GM20000 (cell line): ENCODE measurements at regions not wholly inside any gene's neighbourhood (a gene's known extent, or its start where the extent isn't known, plus 50 kb on each side); places are given as distances from the start of the nearest gene placed in this dataset.

Experiments
- DNase-seq: peaks from one replicate; pipeline ENCODE4 v3.0.0; 2012; ENCODE audit warnings: low spot score
- CTCF ChIP-seq: IDR thresholded peaks from 2 replicates; pipeline ENCODE4 v1.5.1; 2012; ENCODE audit warnings: mild to moderate bottlenecking, control low read depth; ENCODE audit errors: extremely low read depth, missing control alignments

DNA sequence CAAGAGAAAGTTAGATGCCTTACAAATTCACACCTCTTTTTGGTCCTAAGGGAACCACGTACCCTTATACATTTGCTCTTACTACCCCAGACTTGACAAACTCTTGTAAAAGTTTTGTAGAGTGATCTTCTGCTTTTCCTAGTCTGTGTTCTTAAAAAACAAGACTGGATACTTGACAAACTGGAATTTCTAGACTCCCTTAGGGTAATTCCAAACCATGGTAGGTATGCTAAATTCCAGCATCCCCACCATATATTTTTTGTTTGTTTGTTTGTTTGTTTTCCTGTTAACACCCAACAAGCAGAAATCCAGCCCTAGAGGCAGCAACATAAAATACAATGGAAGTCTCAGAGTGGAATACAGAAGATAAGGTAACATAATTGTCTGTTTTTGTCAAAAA lies 280.7 kb upstream of the NR2F2 start:
- DNase-seq = no peak
- no peak for TF ChIP-seq CTCF

- DNase-seq = no peak
- TF ChIP-seq CTCF = no peak
These were observed 278.9 kb upstream of the NR2F2 start for GRCh38 chr15:96051598-96051997.

GRCh38 chr15:96052154-96052553 lies 278.3 kb upstream of the NR2F2 start:
- no peak for DNase-seq
- no peak for TF ChIP-seq CTCF

DNA sequence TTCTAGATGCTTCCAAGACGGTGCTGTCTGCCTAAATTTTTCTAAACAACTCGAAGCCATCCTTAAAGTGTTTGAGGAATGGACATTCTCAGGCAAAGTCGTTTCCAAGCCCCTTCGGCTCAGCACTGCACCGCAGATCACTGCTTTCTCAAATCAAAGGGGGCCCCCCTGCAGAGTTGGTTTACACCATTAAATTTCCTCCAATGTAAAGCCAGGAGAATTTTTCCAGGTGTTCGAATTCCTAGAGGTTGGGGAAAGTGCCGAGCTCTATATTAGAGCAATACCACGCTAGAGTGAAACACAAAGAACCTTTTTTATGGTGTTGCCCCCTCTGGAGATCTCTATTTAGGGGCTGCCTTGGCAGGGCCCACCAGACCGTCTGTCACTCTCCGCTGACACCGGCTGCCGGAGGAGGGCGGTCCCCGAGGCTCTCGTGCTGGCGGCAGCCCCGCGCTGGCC lies 277.9 kb upstream of the NR2F2 start:
- no peak for TF ChIP-seq CTCF
- no peak for DNase-seq

DNA sequence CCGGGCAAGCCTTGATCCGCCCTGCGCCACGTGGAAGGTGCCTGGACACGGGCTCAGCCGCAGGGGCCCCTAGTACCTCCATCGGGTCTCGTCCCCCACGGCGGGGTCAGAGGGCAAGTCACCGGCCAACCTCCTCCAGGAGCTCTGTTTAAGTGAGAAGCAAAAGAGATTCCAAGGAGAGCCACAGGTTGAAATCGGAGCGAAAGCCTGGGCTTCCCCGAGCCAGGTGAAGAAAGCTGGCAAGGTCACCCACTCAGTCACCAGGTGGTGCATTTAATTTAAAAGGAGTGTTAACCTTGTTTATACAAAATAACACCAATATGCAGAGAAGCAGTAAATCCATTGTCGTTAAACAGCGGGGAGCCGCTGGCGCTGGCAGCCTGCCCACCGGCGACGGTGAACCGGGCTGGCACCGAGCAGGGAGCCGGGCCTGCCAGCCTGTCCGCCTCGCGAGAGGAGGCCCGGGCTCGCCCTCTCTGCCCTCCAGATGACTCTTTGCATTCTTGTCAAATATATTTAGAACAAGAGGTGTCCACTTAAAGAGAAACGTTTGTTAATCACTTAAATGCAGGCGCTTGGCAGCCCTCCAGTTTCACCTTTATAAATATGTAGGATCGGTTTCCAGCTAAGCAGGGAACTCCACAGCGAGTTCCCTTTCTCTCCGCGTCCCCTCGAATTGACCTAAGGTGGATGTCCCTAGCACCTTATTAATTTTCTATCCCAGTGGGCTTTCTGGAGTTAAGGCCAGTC lies 277.3 kb upstream of the NR2F2 start:
- no peak for DNase-seq
- TF ChIP-seq CTCF = no peak

DNA sequence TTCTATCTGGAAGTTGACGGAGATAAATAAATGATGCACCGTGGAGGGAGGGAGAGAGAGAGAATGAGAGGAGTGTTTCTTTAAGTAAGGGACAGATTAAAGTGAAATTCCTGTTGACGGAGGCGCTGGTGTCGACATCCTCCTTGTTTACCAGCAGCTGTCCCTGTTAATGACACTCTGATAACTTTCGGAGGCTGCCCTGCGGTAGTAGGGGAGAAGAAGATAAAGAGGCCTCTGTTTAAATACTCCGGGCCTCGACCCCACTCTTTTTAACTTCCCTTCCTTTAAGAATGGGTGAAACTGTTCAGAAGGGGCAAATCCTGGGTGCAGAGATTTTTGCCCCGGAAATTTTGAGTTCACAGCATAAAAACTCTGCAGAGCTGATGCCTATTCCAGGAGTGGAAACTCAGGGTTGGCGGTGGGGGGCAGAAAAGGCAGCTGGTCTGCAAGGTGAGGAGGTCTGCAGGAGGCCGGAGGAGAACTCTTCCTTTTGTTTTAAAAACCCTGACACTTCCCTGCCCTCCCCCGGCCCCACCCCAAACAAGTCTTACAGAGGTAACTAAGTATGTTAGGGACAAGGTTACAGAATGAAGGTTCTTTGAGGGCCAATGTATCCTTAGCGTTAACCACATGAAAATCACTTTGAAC lies 276.6 kb upstream of the NR2F2 start:
- DNase-seq = no peak
- TF ChIP-seq CTCF = no peak

DNA sequence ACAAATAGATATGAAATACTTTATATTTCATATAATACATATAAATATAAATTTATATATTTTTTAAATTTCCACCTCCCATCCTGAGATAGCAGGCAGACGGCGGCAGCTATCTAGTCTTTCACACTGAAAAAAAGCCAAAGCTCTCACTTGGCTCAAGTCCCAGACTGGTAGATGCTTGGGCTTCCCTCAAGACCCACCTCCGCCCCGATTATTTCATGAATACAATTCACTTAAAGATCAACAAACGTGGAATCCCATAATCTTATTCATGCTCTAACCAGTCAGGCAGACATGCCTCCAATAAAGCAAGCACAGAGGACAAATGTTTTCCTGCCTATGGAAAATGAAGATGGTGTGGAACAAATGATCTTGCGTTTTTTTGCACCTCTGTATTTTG lies 275.9 kb upstream of the NR2F2 start:
- TF ChIP-seq CTCF = no peak
- DNase-seq = no peak
